Body of pancreas (tissue), 4 donors: ENCODE measurements at regions not wholly inside any gene's neighbourhood (a gene's known extent, or its start where the extent isn't known, plus 50 kb on each side); places are given as distances from the start of the nearest gene placed in this dataset.

Experiments
- ATAC-seq: fragments of 150-250 bp; one replicate; pipeline ENCODE4 v1.9.1; 2016
- DNase-seq, 4 donors: peaks; one replicate each; pipeline ENCODE4 v3.0.0-alpha.2; 2019
- H3K27ac ChIP-seq, 4 donors: fragments of 200-600 bp; sonication (generic); 1 replicate in 3 of 4; 2 replicates in 1 of 4; pipeline versions ENCODE4 v1.5.1 to v1.6.1; 2016 to 2019; ENCODE audit warnings: mild to moderate bottlenecking in 1 of 4, mixed read lengths in 1 of 4, moderate library complexity in 1 of 4
- H3K27me3 ChIP-seq, 2 donors: fragments of 200-600 bp; sonication (generic); one replicate each; pipeline ENCODE4 v1.6.0; 2016; ENCODE audit warnings: mild to moderate bottlenecking in 1 of 2
- H3K36me3 ChIP-seq, 2 donors: fragments of 200-600 bp; sonication (generic); replicated peaks in 1 of 2; 2 replicates each; pipeline ENCODE4 v1.5.1; 2016; ENCODE audit warnings: low read depth in 2 of 2; ENCODE audit not compliant: insufficient read depth in 1 of 2
- H3K4me1 ChIP-seq: fragments of 200-600 bp; sonication (generic); one replicate; pipeline ENCODE4 v1.6.0; 2016
- H3K4me3 ChIP-seq, 2 donors: fragments of 200-600 bp; sonication (generic); 1 replicate in 1 of 2; 2 replicates in 1 of 2; pipeline ENCODE4 v1.5.1; 2016 to 2019
- H3K9me3 ChIP-seq, 3 donors: fragments of 200-600 bp; sonication (generic); 1 replicate in 2 of 3; 2 replicates in 1 of 3; pipeline ENCODE4 v1.5.1; 2016
- CTCF ChIP-seq, 7 experiments: fragments of 450-650 bp in 4 of 7; fragments of 200-600 bp in 3 of 7; sonication (generic) in 3 of 7; IDR thresholded peaks; one replicate each; pipeline ENCODE4 v1.5.1; 2016 to 2019; ENCODE audit warnings: antibody characterized with exemption in 7 of 7
- POLR2A ChIP-seq, 3 donors: fragments of 450-650 bp; IDR thresholded peaks; one replicate each; pipeline ENCODE4 v1.6.1; 2016; ENCODE audit warnings: antibody characterized with exemption in 3 of 3, mild to moderate bottlenecking in 2 of 3
- WGBS, 2 donors: methylation state at CpG; one replicate each; pipeline ENCODE4 v1.1.5; 2017; 5-methylcytosine and 5-hydroxymethylcytosine counted together
- intact Hi-C: fragments of 100-400 bp; cut with DNase I; formaldehyde crosslinking; loops from one replicate; pipeline ENCODE4 v1.15.1; 2023

GRCh38 chr3:110815008-110815583 is 256.5 kb upstream of the NECTIN3 start:
- intact Hi-C loops = no loop called here
- Histone ChIP-seq H3K27me3 (no peaks in the 10 kb centered on the region), H3K27ac (no peak overlapping the region), H3K36me3 (no peaks in the 10 kb centered on the region), H3K4me3 (no peak overlapping the region), H3K9me3 (no peaks in the 10 kb centered on the region), H3K4me1 (peaks cover 5% of the 10 kb centered on the region)
- ATAC-seq (no peak), DNase-seq (no peak)
- WGBS, 2 donors = 24 to 40% methylated on average over 1 of the region's 1 CpG
- TF ChIP-seq POLR2A (IDR thresholded peaks at IDR 0.05) (no peak), CTCF (IDR thresholded peaks at IDR 0.05) (no peak)

GRCh38 chr3:110816008-110816407 is 255.6 kb upstream of the NECTIN3 start:
- H3K9me3 ChIP-seq = no peaks in the 10 kb centered on the region
- no peak for ATAC-seq
- intact Hi-C loops = no loop called here
- H3K4me3 ChIP-seq = no peak overlapping the region
- TF ChIP-seq POLR2A (IDR thresholded peaks at IDR 0.05) (no peak), CTCF (IDR thresholded peaks at IDR 0.05) (no peak)
- WGBS, 2 donors = 74 to 88% methylated on average over 1 of the region's 1 CpG
- peaks cover 5% of the 10 kb centered on the region for H3K4me1 ChIP-seq
- no peak overlapping the region for H3K27ac ChIP-seq
- DNase-seq = no peak
- H3K36me3 ChIP-seq = no peaks in the 10 kb centered on the region
- H3K27me3 ChIP-seq = no peaks in the 10 kb centered on the region

- Histone ChIP-seq H3K36me3 (no peaks in the 10 kb centered on the region), H3K27ac (no peak overlapping the region), H3K9me3 (no peaks in the 10 kb centered on the region), H3K27me3 (no peaks in the 10 kb centered on the region), H3K4me3 (no peak overlapping the region), H3K4me1 (peaks cover 3% of the 10 kb centered on the region)
- TF ChIP-seq CTCF (IDR thresholded peaks at IDR 0.05) (no peak), POLR2A (IDR thresholded peaks at IDR 0.05) (no peak)
- 96 to 100% methylated on average over 1 of the region's 1 CpG for WGBS, 2 donors
- ATAC-seq (no peak), DNase-seq (no peak)
- intact Hi-C loops = no loop called here
These were observed 250.0 kb upstream of the NECTIN3 start for GRCh38 chr3:110821586-110821985.

- no peak overlapping the region for H3K4me3 ChIP-seq
- peaks cover 3% of the 10 kb centered on the region for H3K4me1 ChIP-seq
- intact Hi-C loops = no loop called here
- ATAC-seq = no peak
- WGBS, 2 donors = 18 to 25% methylated on average over 2 of the region's 2 CpGs
- H3K9me3 ChIP-seq = no peaks in the 10 kb centered on the region
- no peaks in the 10 kb centered on the region for H3K36me3 ChIP-seq
- no peak overlapping the region for H3K27ac ChIP-seq
- TF ChIP-seq CTCF (IDR thresholded peaks at IDR 0.05) (no peak), POLR2A (IDR thresholded peaks at IDR 0.05) (no peak)
- no peaks in the 10 kb centered on the region for H3K27me3 ChIP-seq
- no peak for DNase-seq
These were observed 248.6 kb upstream of the NECTIN3 start for GRCh38 chr3:110822971-110823370.

GRCh38 chr3:110846971-110847370 is 224.6 kb upstream of the NECTIN3 start:
- Histone ChIP-seq H3K27me3 (no peaks in the 10 kb centered on the region), H3K4me1 (no peaks in the 10 kb centered on the region), H3K27ac (no peak overlapping the region), H3K9me3 (no peaks in the 10 kb centered on the region), H3K4me3 (no peak overlapping the region), H3K36me3 (no peaks in the 10 kb centered on the region)
- DNase-seq (no peak), ATAC-seq (no peak)
- 53 to 59% methylated on average over 3 of the region's 3 CpGs for WGBS, 2 donors
- intact Hi-C loops = no loop called here
- TF ChIP-seq CTCF (IDR thresholded peaks at IDR 0.05) = no peak
- no peak for TF ChIP-seq POLR2A (IDR thresholded peaks at IDR 0.05)
